Right lobe of liver (tissue), 4 donors: ENCODE measurements at regions not wholly inside any gene's neighbourhood (a gene's known extent, or its start where the extent isn't known, plus 50 kb on each side); places are given as distances from the start of the nearest gene placed in this dataset.

Experiments
- POLR2A ChIP-seq: fragments of 450-650 bp; IDR thresholded peaks from one replicate; pipeline ENCODE4 v1.6.1; 2017; ENCODE audit warnings: antibody characterized with exemption, mild to moderate bottlenecking
- TF ChIP-seq, protein P1 (sequence below), 4 donors: fragments of 200-600 bp in 3 of 4; fragments of 450-650 bp in 1 of 4; IDR thresholded peaks; one replicate each; pipeline versions ENCODE4 v1.5.1 to v1.8.0; 2016 to 2022; ENCODE audit warnings: antibody characterized with exemption in 4 of 4, mild to moderate bottlenecking in 2 of 4
- donor health status: DM: no; HTN: no; CAD: no.
- donor health status: DM: no; HTN: no; CAD: no.
- donor health status: DM: no; HTN: yes; CAD: no.

DNA sequence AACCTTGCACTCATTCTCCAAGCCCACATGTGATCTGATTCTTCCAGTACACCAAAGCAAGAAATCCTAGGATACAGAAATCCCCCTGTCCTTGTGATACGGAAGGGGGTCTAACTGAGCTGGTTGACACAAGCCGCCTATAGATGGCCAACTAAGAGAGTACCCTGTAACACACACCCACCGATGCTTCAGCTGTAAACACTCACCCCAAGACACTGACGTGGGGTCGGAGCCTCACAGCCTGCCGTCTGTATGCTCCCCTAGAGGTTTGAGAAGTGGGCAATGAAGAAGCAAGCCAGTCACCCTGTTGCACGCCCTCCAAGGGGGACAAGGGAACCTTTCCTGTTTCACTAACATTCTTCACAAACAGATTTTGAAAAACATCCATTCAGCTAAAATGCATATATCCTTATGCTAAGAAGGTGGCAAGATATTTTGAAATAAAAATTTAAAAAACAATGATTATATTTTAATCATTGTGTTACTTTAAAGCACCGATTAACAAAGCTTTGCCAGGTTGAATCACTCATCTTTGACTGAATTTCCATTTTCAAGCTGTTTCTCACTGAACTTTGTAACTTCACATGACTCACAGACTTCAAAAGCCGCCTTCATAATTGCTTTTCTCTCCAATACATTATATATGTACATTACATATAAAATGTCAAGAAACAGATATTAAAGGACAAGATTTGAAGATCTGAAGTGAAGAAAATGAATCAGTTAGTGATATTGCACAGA, 329.3 kb downstream of the ARL4A start:
- TF ChIP-seq POLR2A, result no peak
- TF ChIP-seq, protein P1, sequence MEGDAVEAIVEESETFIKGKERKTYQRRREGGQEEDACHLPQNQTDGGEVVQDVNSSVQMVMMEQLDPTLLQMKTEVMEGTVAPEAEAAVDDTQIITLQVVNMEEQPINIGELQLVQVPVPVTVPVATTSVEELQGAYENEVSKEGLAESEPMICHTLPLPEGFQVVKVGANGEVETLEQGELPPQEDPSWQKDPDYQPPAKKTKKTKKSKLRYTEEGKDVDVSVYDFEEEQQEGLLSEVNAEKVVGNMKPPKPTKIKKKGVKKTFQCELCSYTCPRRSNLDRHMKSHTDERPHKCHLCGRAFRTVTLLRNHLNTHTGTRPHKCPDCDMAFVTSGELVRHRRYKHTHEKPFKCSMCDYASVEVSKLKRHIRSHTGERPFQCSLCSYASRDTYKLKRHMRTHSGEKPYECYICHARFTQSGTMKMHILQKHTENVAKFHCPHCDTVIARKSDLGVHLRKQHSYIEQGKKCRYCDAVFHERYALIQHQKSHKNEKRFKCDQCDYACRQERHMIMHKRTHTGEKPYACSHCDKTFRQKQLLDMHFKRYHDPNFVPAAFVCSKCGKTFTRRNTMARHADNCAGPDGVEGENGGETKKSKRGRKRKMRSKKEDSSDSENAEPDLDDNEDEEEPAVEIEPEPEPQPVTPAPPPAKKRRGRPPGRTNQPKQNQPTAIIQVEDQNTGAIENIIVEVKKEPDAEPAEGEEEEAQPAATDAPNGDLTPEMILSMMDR (IDR thresholded peaks at IDR 0.05), result no peak
